Smooth muscle cell of the brain vasculature (primary cell): ENCODE measurements at regions not wholly inside any gene's neighbourhood (a gene's known extent, or its start where the extent isn't known, plus 50 kb on each side); places are given as distances from the start of the nearest gene placed in this dataset.
"Not testable (repeated sequence)": the region's sequence is repeated elsewhere in the genome, so short reads cannot be mapped to it uniquely, and the experiment has no call there.

Experiments used
- DNase-seq: peaks from one replicate; pipeline ENCODE4 v3.0.0-alpha.2; 2012; ENCODE audit warnings: low read depth, low spot score

GRCh38 chr16:31581065-31581464 is 53.4 kb downstream of the AHSP start:
- not testable (repeated sequence) for DNase-seq

GRCh38 chr16:31601737-31602384 is 74.2 kb downstream of the AHSP start:
- DNase-seq = not testable (repeated sequence)

GRCh38 chr16:31618130-31618529 is 90.4 kb downstream of the AHSP start:
- DNase-seq = no peak

GRCh38 chr16:31636433-31636832 is 108.7 kb downstream of the AHSP start:
- no peak for DNase-seq

GRCh38 chr16:31641279-31641678 is 113.6 kb downstream of the AHSP start:
- DNase-seq = no peak

- not testable (repeated sequence) for DNase-seq
These were observed 128.0 kb downstream of the AHSP start for GRCh38 chr16:31655674-31656073.

GRCh38 chr16:31664683-31665482 is 137.2 kb downstream of the AHSP start:
- DNase-seq = no peak

GRCh38 chr16:31674686-31675085 is 147.0 kb downstream of the AHSP start:
- no peak for DNase-seq

GRCh38 chr16:31676731-31677130 is 149.0 kb downstream of the AHSP start:
- DNase-seq = no peak

GRCh38 chr16:31678649-31679325 is 151.1 kb downstream of the AHSP start:
- no peak for DNase-seq

- not testable (repeated sequence) for DNase-seq
These were observed 161.6 kb downstream of the AHSP start for GRCh38 chr16:31689331-31689730.

- not testable (repeated sequence) for DNase-seq
These were observed 164.6 kb downstream of the AHSP start for GRCh38 chr16:31692338-31692737.

- no peak for DNase-seq
These were observed 166.0 kb downstream of the AHSP start for GRCh38 chr16:31693733-31694132.

GRCh38 chr16:31694461-31694860 is 166.8 kb downstream of the AHSP start:
- no peak for DNase-seq

GRCh38 chr16:31695667-31696066 is 168.0 kb downstream of the AHSP start:
- DNase-seq = no peak

- DNase-seq = no peak
These were observed 169.5 kb downstream of the AHSP start for GRCh38 chr16:31696968-31697743.

- DNase-seq = no peak
These were observed 170.0 kb downstream of the AHSP start for GRCh38 chr16:31697744-31698125.

- DNase-seq = no peak
These were observed 171.2 kb downstream of the AHSP start for GRCh38 chr16:31698901-31699300.

- no peak for DNase-seq
These were observed 171.9 kb downstream of the AHSP start for GRCh38 chr16:31699601-31700000.

GRCh38 chr16:31700200-31700529 is 172.5 kb downstream of the AHSP start:
- no peak for DNase-seq

GRCh38 chr16:31700530-31701388 is 172.8 kb upstream of the ZNF267 start:
- no peak for DNase-seq
